Ishikawa (cell line): ENCODE measurements at regions not wholly inside any gene's neighbourhood (a gene's known extent, or its start where the extent isn't known, plus 50 kb on each side); places are given as distances from the start of the nearest gene placed in this dataset.

ENCODE experiments used
- CEBPB ChIP-seq: IDR thresholded peaks from 2 replicates; pipeline ENCODE4 v1.6.1; 2012
- CREB1 ChIP-seq: IDR thresholded peaks from 2 replicates; pipeline ENCODE4 v1.6.1; 2012; ENCODE audit warnings: low read depth
- EGR1 ChIP-seq: IDR thresholded peaks from 2 replicates; pipeline ENCODE4 v1.6.1; 2012
- EP300 ChIP-seq: IDR thresholded peaks from 2 replicates; pipeline ENCODE4 v1.6.1; 2012; ENCODE audit warnings: borderline replicate concordance
- FOXM1 ChIP-seq: IDR thresholded peaks from 2 replicates; pipeline ENCODE4 v1.6.1; 2012; ENCODE audit warnings: low read depth, borderline replicate concordance
- NFIC ChIP-seq: IDR thresholded peaks from 2 replicates; pipeline ENCODE4 v1.6.1; 2012
- RAD21 ChIP-seq: IDR thresholded peaks from 2 replicates; pipeline ENCODE4 v1.6.1; 2012; ENCODE audit warnings: low read depth
- TAF1 ChIP-seq: IDR thresholded peaks from 2 replicates; pipeline ENCODE4 v1.6.1; 2012; ENCODE audit warnings: low read depth, mild to moderate bottlenecking
- TCF12 ChIP-seq: IDR thresholded peaks from 2 replicates; pipeline ENCODE4 v1.6.1; 2012; ENCODE audit warnings: low read depth
- TEAD4 ChIP-seq: IDR thresholded peaks from 2 replicates; pipeline ENCODE4 v1.6.1; 2012
- YY1 ChIP-seq: IDR thresholded peaks from 2 replicates; pipeline ENCODE4 v1.6.1; 2012; ENCODE audit warnings: low read depth
- ZBTB7A ChIP-seq: IDR thresholded peaks from 2 replicates; pipeline ENCODE4 v1.6.1; 2012; ENCODE audit warnings: low read depth
- TF ChIP-seq, protein P1 (sequence below): IDR thresholded peaks from 2 replicates; pipeline ENCODE4 v1.6.1; 2012
- TF ChIP-seq, protein P2 (sequence below): IDR thresholded peaks from 2 replicates; pipeline ENCODE4 v1.6.1; 2012; ENCODE audit warnings: low read depth, mild to moderate bottlenecking
- TF ChIP-seq, protein P3 (sequence below): IDR thresholded peaks from 2 replicates; pipeline ENCODE4 v1.6.1; 2012

DNA sequence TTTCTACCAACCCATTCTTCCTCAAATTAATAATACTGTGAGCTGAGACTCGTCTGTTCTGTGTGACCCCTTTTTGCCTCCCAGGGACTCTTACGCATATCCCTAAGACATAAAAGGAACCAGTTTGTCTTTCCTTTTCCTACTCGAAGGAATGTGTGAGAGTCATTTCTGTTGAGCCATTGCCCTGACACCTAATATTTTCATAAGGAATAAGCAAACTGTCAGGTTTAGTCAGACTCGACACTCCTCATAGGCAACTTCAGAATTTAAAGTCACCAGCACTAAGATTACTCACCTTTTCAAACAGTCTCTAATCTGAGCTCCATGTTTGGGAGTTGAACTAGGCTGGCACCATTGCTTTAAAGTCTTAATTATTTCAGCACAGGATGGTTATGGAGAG lies 305.5 kb downstream of the IKZF2 start:
- no peak for TF ChIP-seq ZBTB7A
- TF ChIP-seq, protein P1, sequence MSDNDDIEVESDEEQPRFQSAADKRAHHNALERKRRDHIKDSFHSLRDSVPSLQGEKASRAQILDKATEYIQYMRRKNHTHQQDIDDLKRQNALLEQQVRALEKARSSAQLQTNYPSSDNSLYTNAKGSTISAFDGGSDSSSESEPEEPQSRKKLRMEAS: no peak

DNA sequence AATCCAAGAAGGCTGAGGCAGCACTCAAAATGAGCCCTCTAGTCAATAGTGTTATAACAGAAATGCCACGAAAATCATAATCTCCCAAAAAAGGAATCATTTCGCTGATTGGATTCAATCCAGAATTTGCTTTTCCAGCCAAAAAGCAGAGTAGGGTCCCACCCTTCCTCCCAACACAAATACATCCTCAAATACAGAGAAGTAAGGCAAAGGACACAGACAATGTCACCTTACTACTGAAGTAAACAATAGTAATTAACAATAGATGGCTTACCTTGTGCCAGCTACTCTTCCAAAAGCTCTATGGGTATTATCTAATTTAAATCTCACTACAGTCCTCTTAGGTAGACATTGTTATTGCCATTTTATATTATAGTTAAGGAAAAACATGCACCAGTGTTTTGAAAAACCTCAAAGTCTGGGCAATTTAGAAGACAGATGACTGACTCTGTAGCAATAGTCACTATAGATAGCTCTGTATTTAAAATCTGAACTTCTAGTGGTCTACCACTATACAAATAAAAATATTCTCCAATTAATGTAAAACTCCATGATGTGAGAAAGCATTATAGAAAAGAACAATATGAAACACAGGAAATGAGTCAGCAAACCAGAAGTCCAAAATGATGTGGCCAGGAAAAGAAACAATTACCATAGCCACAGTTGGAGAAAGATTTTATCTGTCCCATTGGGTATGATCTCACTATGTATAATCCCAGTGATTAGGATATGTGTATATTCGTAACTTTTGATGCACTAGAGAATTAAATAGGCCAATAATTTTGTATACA lies 305.0 kb upstream of the ERBB4 start:
- TF ChIP-seq TEAD4 (no peak), CEBPB (no peak), TAF1 (no peak), RAD21 (no peak), EGR1 (no peak), EP300 (no peak), NFIC (no peak), FOXM1 (no peak), CREB1 (no peak), YY1 (no peak), TCF12 (no peak), ZBTB7A (no peak)
- TF ChIP-seq, protein P2, sequence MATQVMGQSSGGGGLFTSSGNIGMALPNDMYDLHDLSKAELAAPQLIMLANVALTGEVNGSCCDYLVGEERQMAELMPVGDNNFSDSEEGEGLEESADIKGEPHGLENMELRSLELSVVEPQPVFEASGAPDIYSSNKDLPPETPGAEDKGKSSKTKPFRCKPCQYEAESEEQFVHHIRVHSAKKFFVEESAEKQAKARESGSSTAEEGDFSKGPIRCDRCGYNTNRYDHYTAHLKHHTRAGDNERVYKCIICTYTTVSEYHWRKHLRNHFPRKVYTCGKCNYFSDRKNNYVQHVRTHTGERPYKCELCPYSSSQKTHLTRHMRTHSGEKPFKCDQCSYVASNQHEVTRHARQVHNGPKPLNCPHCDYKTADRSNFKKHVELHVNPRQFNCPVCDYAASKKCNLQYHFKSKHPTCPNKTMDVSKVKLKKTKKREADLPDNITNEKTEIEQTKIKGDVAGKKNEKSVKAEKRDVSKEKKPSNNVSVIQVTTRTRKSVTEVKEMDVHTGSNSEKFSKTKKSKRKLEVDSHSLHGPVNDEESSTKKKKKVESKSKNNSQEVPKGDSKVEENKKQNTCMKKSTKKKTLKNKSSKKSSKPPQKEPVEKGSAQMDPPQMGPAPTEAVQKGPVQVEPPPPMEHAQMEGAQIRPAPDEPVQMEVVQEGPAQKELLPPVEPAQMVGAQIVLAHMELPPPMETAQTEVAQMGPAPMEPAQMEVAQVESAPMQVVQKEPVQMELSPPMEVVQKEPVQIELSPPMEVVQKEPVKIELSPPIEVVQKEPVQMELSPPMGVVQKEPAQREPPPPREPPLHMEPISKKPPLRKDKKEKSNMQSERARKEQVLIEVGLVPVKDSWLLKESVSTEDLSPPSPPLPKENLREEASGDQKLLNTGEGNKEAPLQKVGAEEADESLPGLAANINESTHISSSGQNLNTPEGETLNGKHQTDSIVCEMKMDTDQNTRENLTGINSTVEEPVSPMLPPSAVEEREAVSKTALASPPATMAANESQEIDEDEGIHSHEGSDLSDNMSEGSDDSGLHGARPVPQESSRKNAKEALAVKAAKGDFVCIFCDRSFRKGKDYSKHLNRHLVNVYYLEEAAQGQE: no peak
- TF ChIP-seq, protein P1: no peak
- TF ChIP-seq, protein P3, sequence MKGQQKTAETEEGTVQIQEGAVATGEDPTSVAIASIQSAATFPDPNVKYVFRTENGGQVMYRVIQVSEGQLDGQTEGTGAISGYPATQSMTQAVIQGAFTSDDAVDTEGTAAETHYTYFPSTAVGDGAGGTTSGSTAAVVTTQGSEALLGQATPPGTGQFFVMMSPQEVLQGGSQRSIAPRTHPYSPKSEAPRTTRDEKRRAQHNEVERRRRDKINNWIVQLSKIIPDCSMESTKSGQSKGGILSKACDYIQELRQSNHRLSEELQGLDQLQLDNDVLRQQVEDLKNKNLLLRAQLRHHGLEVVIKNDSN: no peak

DNA sequence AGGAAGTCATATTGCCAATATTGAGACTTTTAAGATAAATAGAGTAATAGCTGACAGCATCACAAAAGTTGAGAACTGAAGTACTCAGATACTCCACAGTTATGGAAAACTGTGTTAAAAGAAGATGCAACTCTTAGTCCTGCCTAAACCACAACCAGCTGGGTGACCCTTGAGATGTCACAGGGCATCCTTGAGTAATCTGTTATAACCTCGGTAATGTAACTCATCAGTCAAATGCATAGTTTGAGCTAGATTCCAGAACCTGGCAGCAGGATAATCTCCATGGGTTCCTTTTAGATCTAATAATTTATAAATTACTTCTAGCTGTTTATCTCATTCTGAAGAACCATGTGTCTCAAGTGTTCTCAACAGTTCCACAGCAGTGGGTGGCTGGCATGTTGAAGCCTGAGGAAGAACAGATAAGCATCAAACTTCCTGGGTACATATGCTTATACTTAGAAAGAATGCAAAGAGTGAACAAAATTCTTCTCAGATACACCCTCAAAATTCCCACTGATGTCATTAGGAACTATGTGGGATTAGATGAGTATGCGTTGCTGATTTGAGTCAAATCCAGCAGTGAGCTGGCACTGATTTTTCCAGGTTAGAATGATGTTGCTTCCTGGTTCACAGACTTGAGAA lies 304.1 kb upstream of the ERBB4 start:
- TF ChIP-seq FOXM1 (no peak), TCF12 (no peak), ZBTB7A (no peak), YY1 (no peak), CREB1 (no peak), EGR1 (no peak), RAD21 (no peak), TEAD4 (no peak), NFIC (no peak), CEBPB (no peak), TAF1 (no peak)
- TF ChIP-seq, protein P3: no peak

DNA sequence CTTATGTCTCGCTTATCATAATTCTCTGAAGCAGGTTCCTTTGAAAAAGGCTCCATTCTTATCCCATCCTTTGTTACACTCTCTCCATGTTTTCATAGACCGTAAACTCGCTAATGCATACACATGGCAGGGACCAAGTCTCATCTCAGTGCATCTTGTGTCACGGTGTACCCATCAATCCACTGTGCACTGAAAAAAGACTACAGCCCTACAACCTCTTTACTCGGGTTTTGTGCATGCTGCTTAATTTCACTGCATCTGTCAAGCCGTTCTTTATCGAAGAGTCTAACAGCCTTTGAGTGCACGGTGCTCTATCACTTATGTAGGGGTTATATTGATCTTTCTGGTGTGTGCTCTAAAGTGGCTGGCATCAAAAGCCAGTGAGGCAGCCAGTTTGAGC lies 302.9 kb upstream of the ERBB4 start:
- TF ChIP-seq TCF12 (no peak), TEAD4 (no peak), EGR1 (no peak), EP300 (no peak), FOXM1 (no peak)
- TF ChIP-seq, protein P3: no peak

DNA sequence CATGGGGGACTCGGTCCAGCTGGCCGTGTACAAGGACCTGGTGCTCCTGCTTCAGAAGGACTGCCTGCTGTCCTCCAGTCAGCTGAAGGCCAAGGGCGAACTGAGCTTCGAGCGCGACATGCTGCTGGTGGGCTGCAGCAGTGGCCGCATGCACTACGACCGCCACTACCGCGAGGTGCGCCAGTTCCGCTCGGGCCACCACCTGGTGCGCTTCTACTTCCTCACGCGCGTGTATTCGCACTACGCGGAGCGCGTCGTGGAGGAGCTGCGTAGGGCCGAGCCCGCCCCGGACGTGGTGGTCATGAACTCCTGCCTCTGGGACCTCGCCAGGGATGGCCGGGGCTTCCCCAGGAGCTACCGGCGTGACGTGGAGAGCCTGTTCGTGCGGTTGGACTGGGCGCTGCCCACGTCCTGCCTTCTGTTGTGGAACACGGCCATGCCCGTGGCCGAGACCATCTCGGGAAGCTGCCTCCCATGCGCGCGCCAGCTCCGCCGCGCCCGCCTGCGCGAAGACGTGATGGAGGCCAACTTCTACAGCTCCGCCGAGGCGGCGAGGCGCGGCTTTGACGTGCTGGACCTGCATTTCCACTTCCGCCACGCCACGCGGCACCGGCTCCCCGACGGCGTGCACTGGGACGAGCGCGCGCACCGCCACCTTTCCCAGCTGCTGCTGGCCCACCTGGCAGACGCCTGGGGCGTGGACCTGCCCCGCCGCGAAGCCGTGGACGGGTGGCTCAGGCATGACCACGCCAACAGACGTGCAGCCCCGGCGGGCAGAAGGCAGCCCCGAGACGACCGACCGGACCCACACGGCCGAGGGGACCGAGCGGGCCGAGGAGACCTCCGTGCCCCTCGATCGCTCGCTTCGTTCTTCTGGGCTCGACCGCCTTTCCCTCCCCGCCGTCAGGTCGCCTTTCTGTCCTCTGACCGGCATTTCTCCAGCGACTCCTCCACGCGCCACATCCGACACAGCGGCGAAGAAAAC lies 293.9 kb upstream of the ERBB4 start:
- TF ChIP-seq EGR1 (no peak), CREB1 (no peak), RAD21 (no peak), TEAD4 (no peak), NFIC (no peak), FOXM1 (no peak), YY1 (no peak), TAF1 (no peak), TCF12 (no peak), ZBTB7A (no peak), EP300 (no peak), CEBPB (no peak)
- TF ChIP-seq, protein P2: no peak
- TF ChIP-seq, protein P3: no peak
- TF ChIP-seq, protein P1: no peak
